K562 (cell line): ENCODE measurements at regions not wholly inside any gene's neighbourhood (a gene's known extent, or its start where the extent isn't known, plus 50 kb on each side); places are given as distances from the start of the nearest gene placed in this dataset.

Experiments used
- CEBPB ChIP-seq: fragments of 450-650 bp; IDR thresholded peaks from 2 replicates; pipeline ENCODE4 v1.6.1; 2016; ENCODE audit warnings: missing genetic modification characterization, missing compliant biosample characterization
- MEF2D ChIP-seq: conservative IDR thresholded peaks from 2 replicates; pipeline ENCODE4 v1.6.1; 2016; ENCODE audit warnings: low read depth, missing genetic modification characterization, missing compliant biosample characterization
- RAD21 ChIP-seq, 2 experiments: fragments of 250-450 bp in 1 of 2; fragments of 450-650 bp in 1 of 2; sonication (Bioruptor Pico) in 1 of 2; formaldehyde crosslinking in 1 of 2; IDR thresholded peaks in 1 of 2; conservative IDR thresholded peaks in 1 of 2; 2 replicates each; pipeline versions ENCODE4 v1.4.0 to v1.8.0; 2020 to 2022; ENCODE audit warnings: mild to moderate bottlenecking in 2 of 2, moderate library complexity in 1 of 2
- SP1 ChIP-seq: sonication (generic); formaldehyde crosslinking; IDR thresholded peaks from 2 replicates; pipeline ENCODE4 v1.8.1; 2022; ENCODE audit warnings: mild to moderate bottlenecking, missing genetic modification reagents
- ZBTB49 ChIP-seq: sonication (generic); formaldehyde crosslinking; IDR thresholded peaks from 2 replicates; pipeline ENCODE4 v1.8.0; 2022; ENCODE audit warnings: missing genetic modification reagents, mild to moderate bottlenecking, borderline replicate concordance

DNA sequence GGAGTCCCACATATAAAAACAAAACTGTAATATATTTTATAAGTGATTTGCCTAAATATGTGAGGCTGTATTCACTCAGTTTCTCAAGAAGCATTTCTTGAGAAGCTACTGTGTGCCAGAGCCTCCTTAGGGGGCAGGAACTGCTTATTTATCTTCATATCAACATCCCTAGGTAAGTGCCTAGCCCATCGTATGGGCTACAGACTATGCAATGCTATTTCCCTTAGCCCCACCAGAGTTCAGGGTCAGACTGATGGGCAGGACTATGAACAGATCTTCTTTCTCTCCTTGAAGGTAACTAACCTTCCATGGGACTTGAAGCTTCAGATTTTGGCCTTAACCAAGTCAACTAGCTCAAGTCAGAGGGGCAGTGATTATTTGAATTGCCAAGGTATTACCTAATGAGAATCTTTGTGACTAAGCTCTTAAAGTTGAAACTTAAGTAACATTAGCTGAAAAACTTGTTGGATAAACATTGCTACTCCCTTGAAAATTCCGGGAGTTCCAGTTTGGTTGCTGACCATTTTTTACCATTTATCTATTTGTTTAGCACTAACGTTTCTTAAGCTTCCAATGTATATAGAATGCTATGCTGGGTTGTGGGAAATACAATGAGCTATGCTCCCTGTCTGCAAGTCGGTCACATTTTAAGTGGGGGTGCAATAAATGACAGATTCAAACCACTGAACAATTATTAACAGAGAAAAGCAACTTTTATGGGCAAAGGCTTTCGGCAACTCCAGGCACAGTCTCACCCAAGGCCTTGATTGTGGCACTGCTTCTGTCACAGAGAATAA is 85.2 kb downstream of the GPR88 start:
- TF ChIP-seq CEBPB (tag) (no peak), MEF2D (tag) (no peak), RAD21 (CRISPR knock-in tag; conservative IDR thresholded peaks at IDR 0.05 in 1 of 2, IDR thresholded peaks at IDR 0.05 in 1 of 2) (no peak), ZBTB49 (CRISPR knock-in tag) (no peak), SP1 (CRISPR knock-in tag) (no peak)
